ENCODE measurements at regions not wholly inside any gene's neighbourhood (a gene's known extent, or its start where the extent isn't known, plus 50 kb on each side); places are given as distances from the start of the nearest gene placed in this dataset.

- H3K4me3 ChIP-seq (ENCODE audit: low read depth, low read length), result no peak overlapping the region
- ChIA-PET CTCF (interaction anchor here (0.9 kb wide), 1 partner anchor 61 kb away, joined by 4 read pairs; no protein-coding TSS in a partner anchor), POLR2A (no interaction called here)
- no peak for DNase-seq (ENCODE audit: low read depth, low spot score)
- TF ChIP-seq CTCF (IDR thresholded peaks at IDR 0.05; ENCODE audit: insufficient read depth, low read length, missing control alignments), result no peak
These were observed 66.3 kb upstream of the GPR45 start for GRCh38 chr2:105175231-105175630.

GRCh38 chr2:105176429-105176828, 65.1 kb upstream of the GPR45 start:
- H3K4me3 ChIP-seq (ENCODE audit: low read depth, low read length), result no peak overlapping the region
- ChIA-PET CTCF (interaction anchor here (0.9 kb wide), 1 partner anchor 62 kb away, joined by 4 read pairs; no protein-coding TSS in a partner anchor), POLR2A (no interaction called here)
- DNase-seq (ENCODE audit: low read depth, low spot score), result no peak
- no peak for TF ChIP-seq CTCF (IDR thresholded peaks at IDR 0.05; ENCODE audit: insufficient read depth, low read length, missing control alignments)

- no peak for TF ChIP-seq CTCF (IDR thresholded peaks at IDR 0.05; ENCODE audit: insufficient read depth, low read length, missing control alignments)
These were observed 64.5 kb upstream of the GPR45 start for GRCh38 chr2:105177008-105177407.

GRCh38 chr2:105177536-105178254, 63.8 kb upstream of the GPR45 start:
- POLR2A ChIA-PET, result no interaction called here
- CTCF ChIA-PET, result interaction anchor here (1.1 kb wide), 1 partner anchor 58 kb away, joined by 3 read pairs; no protein-coding TSS in a partner anchor

More at GRCh38 chr2:105177008-105177407, 64.5 kb upstream of the GPR45 start:
- H3K4me3 ChIP-seq (ENCODE audit: low read depth, low read length), result no peak overlapping the region
- DNase-seq (ENCODE audit: low read depth, low spot score), result no peak
- CTCF ChIA-PET, result no interaction called here
- POLR2A ChIA-PET, result no interaction called here

GRCh38 chr2:105179469-105180372, 61.8 kb upstream of the GPR45 start:
- POLR2A ChIA-PET, result no interaction called here
- TF ChIP-seq CTCF (IDR thresholded peaks at IDR 0.05; ENCODE audit: insufficient read depth, low read length, missing control alignments), result peak; percentile 33
- no peak overlapping the region for H3K4me3 ChIP-seq (ENCODE audit: low read depth, low read length)
- CTCF ChIA-PET, result interaction anchor here (0.6 to 3.8 kb wide), 5 partner anchors 42 to 1071 kb away, joined by 3 to 26 read pairs (median 3); no protein-coding TSS in a partner anchor
- no peak for DNase-seq (ENCODE audit: low read depth, low spot score)

More at GRCh38 chr2:105177536-105178254, 63.8 kb upstream of the GPR45 start:
- H3K4me3 ChIP-seq (ENCODE audit: low read depth, low read length), result no peak overlapping the region
- no peak for TF ChIP-seq CTCF (IDR thresholded peaks at IDR 0.05; ENCODE audit: insufficient read depth, low read length, missing control alignments)
- DNase-seq (ENCODE audit: low read depth, low spot score), result no peak

GRCh38 chr2:105180491-105180972, 61.0 kb upstream of the GPR45 start:
- no peak for DNase-seq (ENCODE audit: low read depth, low spot score)
- POLR2A ChIA-PET, result no interaction called here
- H3K4me3 ChIP-seq (ENCODE audit: low read depth, low read length), result no peak overlapping the region
- TF ChIP-seq CTCF (IDR thresholded peaks at IDR 0.05; ENCODE audit: insufficient read depth, low read length, missing control alignments), result no peak
- CTCF ChIA-PET, result interaction anchor here (0.6 to 3.8 kb wide), 4 partner anchors 41 to 1072 kb away, joined by 3 to 26 read pairs (median 3); no protein-coding TSS in a partner anchor
